UCSD-AML1 (cell line): ENCODE measurements at regions not wholly inside any gene's neighbourhood (a gene's known extent, or its start where the extent isn't known, plus 50 kb on each side); places are given as distances from the start of the nearest gene placed in this dataset.
"Not testable (repeated sequence)": the region's sequence is repeated elsewhere in the genome, so short reads cannot be mapped to it uniquely, and the experiment has no call there.

Source experiments
- DNase-seq: peaks from one replicate; lab custom pipeline; 2025; ENCODE audit not compliant: unreplicated experiment; lab: John Stamatoyannopoulos, UW

GRCh38 chr7:46942574-46942973, 639.3 kb downstream of the TNS3 start:
- no peak for DNase-seq

GRCh38 chr7:46940178-46940577, 641.7 kb downstream of the TNS3 start:
- DNase-seq, result no peak

- no peak for DNase-seq
Observed at GRCh38 chr7:46939558-46939957, 642.4 kb downstream of the TNS3 start.

GRCh38 chr7:46939089-46939488, 642.8 kb downstream of the TNS3 start:
- no peak for DNase-seq

GRCh38 chr7:46937826-46938225, 644.1 kb downstream of the TNS3 start:
- DNase-seq, result no peak

GRCh38 chr7:46934198-46934825, 647.6 kb downstream of the TNS3 start:
- no peak for DNase-seq

- DNase-seq, result no peak
Observed at GRCh38 chr7:46933596-46933995, 648.3 kb downstream of the TNS3 start.

GRCh38 chr7:46932676-46933424, 649.1 kb downstream of the TNS3 start:
- no peak for DNase-seq

GRCh38 chr7:46932306-46932675, 649.6 kb downstream of the TNS3 start:
- no peak for DNase-seq

GRCh38 chr7:46930366-46930765, 651.5 kb downstream of the TNS3 start:
- no peak for DNase-seq

- no peak for DNase-seq
Observed at GRCh38 chr7:46929359-46929758, 652.6 kb downstream of the TNS3 start.

- DNase-seq, result no peak
Observed at GRCh38 chr7:46928719-46929118, 653.2 kb downstream of the TNS3 start.

GRCh38 chr7:46927131-46927810, 654.6 kb downstream of the TNS3 start:
- DNase-seq, result no peak

- no peak for DNase-seq
Observed at GRCh38 chr7:46916581-46916980, 665.3 kb downstream of the TNS3 start.

GRCh38 chr7:46912692-46913091, 669.2 kb downstream of the TNS3 start:
- no peak for DNase-seq

- no peak for DNase-seq
Observed at GRCh38 chr7:46909601-46910051, 672.3 kb downstream of the TNS3 start.

GRCh38 chr7:46908770-46909169, 673.1 kb downstream of the TNS3 start:
- DNase-seq, result no peak

GRCh38 chr7:46904523-46904922, 677.4 kb downstream of the TNS3 start:
- not testable (repeated sequence) for DNase-seq

- DNase-seq, result no peak
Observed at GRCh38 chr7:46902463-46902862, 679.4 kb downstream of the TNS3 start.

- no peak for DNase-seq
Observed at GRCh38 chr7:46900312-46901263, 681.3 kb downstream of the TNS3 start.

GRCh38 chr7:46897381-46897780, 684.5 kb downstream of the TNS3 start:
- no peak for DNase-seq
